NB4 (cell line): ENCODE measurements at regions not wholly inside any gene's neighbourhood (a gene's known extent, or its start where the extent isn't known, plus 50 kb on each side); places are given as distances from the start of the nearest gene placed in this dataset.

Experiments used
- CTCF ChIP-seq: IDR thresholded peaks from one replicate; pipeline ENCODE4 v1.5.1; 2012; ENCODE audit warnings: low read depth, low read length
- MAX ChIP-seq: IDR thresholded peaks from 2 replicates; pipeline ENCODE4 v1.6.1; 2011; ENCODE audit warnings: low read depth, low read length
- POLR2A ChIP-seq: IDR thresholded peaks from 2 replicates; pipeline ENCODE4 v1.6.1; 2011; ENCODE audit warnings: mild to moderate bottlenecking; ENCODE audit not compliant: insufficient read length; ENCODE audit errors: extremely low read depth

GRCh38 chr14:53213761-53214160, 60.6 kb upstream of the DDHD1 start:
- TF ChIP-seq CTCF (no peak), POLR2A (no peak), MAX (no peak)
